ENCODE measurements at regions not wholly inside any gene's neighbourhood (a gene's known extent, or its start where the extent isn't known, plus 50 kb on each side); places are given as distances from the start of the nearest gene placed in this dataset.

DNA sequence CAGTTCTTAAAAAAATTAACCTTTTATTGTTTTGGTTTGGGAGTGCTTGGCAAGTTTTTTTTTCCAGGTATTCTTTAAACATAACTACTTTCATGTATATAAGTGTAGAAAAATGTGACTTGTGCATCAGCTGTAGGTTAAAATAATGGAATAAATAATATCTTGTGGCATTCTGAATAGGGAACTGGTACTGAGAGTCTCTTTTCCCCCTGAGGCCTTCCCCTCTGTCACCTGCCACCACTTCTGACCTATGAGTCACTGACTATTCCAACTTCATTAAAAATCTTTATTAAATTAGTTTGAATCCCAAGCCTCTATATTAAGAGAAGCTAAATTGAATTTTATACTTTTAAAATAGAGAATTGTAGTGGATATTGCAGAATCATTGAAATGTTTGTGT lies 805.7 kb downstream of the METTL15 start:
- Histone ChIP-seq H3K79me2 (ENCODE audit: control insufficient read depth, insufficient read depth, low read length) (no peaks in the 10 kb centered on the region), H3K4me3 (ENCODE audit: control extremely low read depth in 1 of 5, extremely low read depth in 1 of 5, insufficient read depth in 1 of 5, low read depth in 2 of 5, low read length in 4 of 5) (no peak overlapping the region), H3K9ac (ENCODE audit: low read length) (no peak overlapping the region), H3K4me2 (replicated peaks; ENCODE audit: low read depth, low read length, poor library complexity, severe bottlenecking) (no peak overlapping the region), H3K27ac (ENCODE audit: low read length in 2 of 2) (no peak overlapping the region), H3K36me3 (replicated peaks in 1 of 2; ENCODE audit: control extremely low read depth in 1 of 2, control insufficient read depth in 1 of 2, extremely low read depth in 1 of 2, insufficient read depth in 2 of 2, low read length in 1 of 2) (no peaks in the 10 kb centered on the region), H3K27me3 (replicated peaks in 1 of 4; ENCODE audit: control extremely low read depth in 1 of 4, control insufficient read depth in 3 of 4, insufficient read depth in 4 of 4, low read length in 3 of 4) (no peaks in the 10 kb centered on the region), H3K4me1 (ENCODE audit: control insufficient read depth in 2 of 2, insufficient read depth in 2 of 2, low read length in 2 of 2) (no peaks in the 10 kb centered on the region), H2AFZ (ENCODE audit: insufficient read depth, low read depth, low read length, poor library complexity, severe bottlenecking) (no peak overlapping the region), H3K9me3 (ENCODE audit: control extremely low read depth in 1 of 3, control insufficient read depth in 2 of 3, insufficient read depth in 1 of 3, low read length in 2 of 3) (no peaks in the 10 kb centered on the region), H4K20me1 (ENCODE audit: control insufficient read depth, insufficient read depth, low read length, poor library complexity, severe bottlenecking) (no peaks in the 10 kb centered on the region)
- no peak for DNase-seq
- Mint-ChIP-seq H3K27me3 (no peaks in the 10 kb centered on the region), H3K27ac (no peak overlapping the region), H3K4me1 (no peaks in the 10 kb centered on the region), H3K9me3 (ENCODE audit: insufficient read depth) (peaks cover 5% of the 10 kb centered on the region), H3K4me3 (no peak overlapping the region)
- TF ChIP-seq, protein P1, sequence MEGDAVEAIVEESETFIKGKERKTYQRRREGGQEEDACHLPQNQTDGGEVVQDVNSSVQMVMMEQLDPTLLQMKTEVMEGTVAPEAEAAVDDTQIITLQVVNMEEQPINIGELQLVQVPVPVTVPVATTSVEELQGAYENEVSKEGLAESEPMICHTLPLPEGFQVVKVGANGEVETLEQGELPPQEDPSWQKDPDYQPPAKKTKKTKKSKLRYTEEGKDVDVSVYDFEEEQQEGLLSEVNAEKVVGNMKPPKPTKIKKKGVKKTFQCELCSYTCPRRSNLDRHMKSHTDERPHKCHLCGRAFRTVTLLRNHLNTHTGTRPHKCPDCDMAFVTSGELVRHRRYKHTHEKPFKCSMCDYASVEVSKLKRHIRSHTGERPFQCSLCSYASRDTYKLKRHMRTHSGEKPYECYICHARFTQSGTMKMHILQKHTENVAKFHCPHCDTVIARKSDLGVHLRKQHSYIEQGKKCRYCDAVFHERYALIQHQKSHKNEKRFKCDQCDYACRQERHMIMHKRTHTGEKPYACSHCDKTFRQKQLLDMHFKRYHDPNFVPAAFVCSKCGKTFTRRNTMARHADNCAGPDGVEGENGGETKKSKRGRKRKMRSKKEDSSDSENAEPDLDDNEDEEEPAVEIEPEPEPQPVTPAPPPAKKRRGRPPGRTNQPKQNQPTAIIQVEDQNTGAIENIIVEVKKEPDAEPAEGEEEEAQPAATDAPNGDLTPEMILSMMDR (IDR thresholded peaks at IDR 0.05), result no peak
- TF ChIP-seq EZH2 (IDR thresholded peaks at IDR 0.05; ENCODE audit: borderline replicate concordance, insufficient read depth, low read depth, low read length, poor library complexity, severe bottlenecking), result no peak
- CTCF ChIA-PET, result no interaction called here
- ATAC-seq (ENCODE audit: low read depth), result no peak
- POLR2A ChIA-PET, result no interaction called here
- intact Hi-C loops (cut with micrococcal nuclease), result no loop called here

DNA sequence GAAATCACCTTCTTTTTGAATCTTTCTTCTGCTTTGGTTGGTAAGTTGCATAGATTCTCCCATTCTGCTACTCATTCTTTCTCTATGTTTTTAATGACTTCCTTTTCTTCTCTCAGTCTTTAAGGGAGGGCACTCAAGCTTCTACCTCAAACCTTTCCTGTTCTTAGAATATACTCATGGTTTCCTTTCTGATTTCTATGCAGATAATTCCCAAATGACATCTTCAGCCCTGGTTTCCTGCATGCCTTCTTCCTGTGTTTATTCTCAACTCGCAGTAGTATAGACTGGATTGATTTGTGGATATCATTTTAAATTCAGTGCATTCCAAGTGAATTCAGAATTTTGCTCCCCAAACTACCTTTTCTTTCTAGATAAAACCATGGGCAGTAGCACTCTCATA lies 803.6 kb downstream of the METTL15 start:
- Mint-ChIP-seq H3K27ac (no peak overlapping the region), H3K9me3 (ENCODE audit: insufficient read depth) (peaks cover 2% of the 10 kb centered on the region)

More for the DNA sequence above, 803.6 kb downstream of the METTL15 start:
- Histone ChIP-seq H3K27me3 (replicated peaks in 1 of 4; ENCODE audit: control extremely low read depth in 1 of 4, control insufficient read depth in 3 of 4, insufficient read depth in 4 of 4, low read length in 3 of 4) (no peaks in the 10 kb centered on the region), H3K9ac (ENCODE audit: low read length) (no peak overlapping the region), H3K4me1 (ENCODE audit: control insufficient read depth in 2 of 2, insufficient read depth in 2 of 2, low read length in 2 of 2) (no peaks in the 10 kb centered on the region), H3K36me3 (replicated peaks in 1 of 2; ENCODE audit: control extremely low read depth in 1 of 2, control insufficient read depth in 1 of 2, extremely low read depth in 1 of 2, insufficient read depth in 2 of 2, low read length in 1 of 2) (no peaks in the 10 kb centered on the region), H3K4me3 (ENCODE audit: control extremely low read depth in 1 of 5, extremely low read depth in 1 of 5, insufficient read depth in 1 of 5, low read depth in 2 of 5, low read length in 4 of 5) (no peak overlapping the region), H3K79me2 (ENCODE audit: control insufficient read depth, insufficient read depth, low read length) (no peaks in the 10 kb centered on the region), H3K9me3 (ENCODE audit: control extremely low read depth in 1 of 3, control insufficient read depth in 2 of 3, insufficient read depth in 1 of 3, low read length in 2 of 3) (no peaks in the 10 kb centered on the region), H3K4me2 (replicated peaks; ENCODE audit: low read depth, low read length, poor library complexity, severe bottlenecking) (no peak overlapping the region), H2AFZ (ENCODE audit: insufficient read depth, low read depth, low read length, poor library complexity, severe bottlenecking) (no peak overlapping the region), H3K27ac (ENCODE audit: low read length in 2 of 2) (no peak overlapping the region), H4K20me1 (ENCODE audit: control insufficient read depth, insufficient read depth, low read length, poor library complexity, severe bottlenecking) (no peaks in the 10 kb centered on the region)
- CTCF ChIA-PET, result no interaction called here
- WGBS (ENCODE audit: insufficient coverage), result no CpG with 5 or more reads among the region's 1 CpG
- ATAC-seq (ENCODE audit: low read depth) (no peak), DNase-seq (no peak)
- Mint-ChIP-seq H3K27me3 (no peaks in the 10 kb centered on the region), H3K4me1 (no peaks in the 10 kb centered on the region), H3K4me3 (no peak overlapping the region)
- intact Hi-C loops (cut with micrococcal nuclease), result no loop called here
- TF ChIP-seq, protein P1 (IDR thresholded peaks at IDR 0.05), result no peak
- TF ChIP-seq EZH2 (IDR thresholded peaks at IDR 0.05; ENCODE audit: borderline replicate concordance, insufficient read depth, low read depth, low read length, poor library complexity, severe bottlenecking), result no peak
- POLR2A ChIA-PET, result no interaction called here

Measured in B cell (primary cell).